Panc1 (cell line): ENCODE measurements at regions not wholly inside any gene's neighbourhood (a gene's known extent, or its start where the extent isn't known, plus 50 kb on each side); places are given as distances from the start of the nearest gene placed in this dataset.

Experiments used
- CTCF ChIP-seq: fragments of 450-650 bp; IDR thresholded peaks from 2 replicates; pipeline ENCODE4 v1.5.1; 2017; ENCODE audit warnings: mild to moderate bottlenecking
- POLR2AphosphoS5 ChIP-seq: IDR thresholded peaks from 2 replicates; pipeline ENCODE4 v1.6.1; 2012; ENCODE audit warnings: mild to moderate bottlenecking, low read depth, low read length, moderate library complexity

- TF ChIP-seq CTCF (no peak), POLR2AphosphoS5 (no peak)
These were observed 169.2 kb upstream of the TSHZ3 start for GRCh38 chr19:31518216-31519020.
